Uterus (tissue), 3 donors: ENCODE measurements at regions not wholly inside any gene's neighbourhood (a gene's known extent, or its start where the extent isn't known, plus 50 kb on each side); places are given as distances from the start of the nearest gene placed in this dataset.

Experiments used
- DNase-seq, 2 donors: peaks; one replicate each; pipeline ENCODE4 v3.0.0-alpha.2; 2019 to 2020
- H3K27ac ChIP-seq, 2 donors: fragments of 200-600 bp; sonication (generic); 1 replicate in 1 of 2; 2 replicates in 1 of 2; pipeline ENCODE4 v1.5.1; 2016 to 2018
- H3K27me3 ChIP-seq, 2 donors: fragments of 200-600 bp; sonication (generic); one replicate each; pipeline ENCODE4 v1.5.1; 2018 to 2019; ENCODE audit warnings: control low read depth in 1 of 2
- H3K36me3 ChIP-seq, 2 donors: fragments of 200-600 bp; sonication (generic); one replicate each; pipeline ENCODE4 v1.5.1; 2019; ENCODE audit warnings: control low read depth in 1 of 2
- H3K4me1 ChIP-seq, 2 donors: fragments of 200-600 bp; sonication (generic); one replicate each; pipeline ENCODE4 v1.5.1; 2018 to 2019; ENCODE audit warnings: control low read depth in 1 of 2
- H3K4me3 ChIP-seq, 2 donors: fragments of 200-600 bp; sonication (generic); 1 replicate in 1 of 2; 2 replicates in 1 of 2; pipeline ENCODE4 v1.5.1; 2018 to 2019; ENCODE audit warnings: mild to moderate bottlenecking in 1 of 2
- H3K9me3 ChIP-seq, 2 donors: fragments of 200-600 bp; sonication (generic); one replicate each; pipeline ENCODE4 v1.5.1; 2019; ENCODE audit warnings: control low read depth in 1 of 2
- CTCF ChIP-seq, 4 experiments: fragments of 200-600 bp in 2 of 4; fragments of 450-650 bp in 2 of 4; sonication (generic) in 2 of 4; IDR thresholded peaks; one replicate each; pipeline ENCODE4 v1.5.1; 2016 to 2019; ENCODE audit warnings: antibody characterized with exemption in 4 of 4, mild to moderate bottlenecking in 2 of 4, moderate library complexity in 1 of 4
- POLR2A ChIP-seq, 2 donors: fragments of 450-650 bp; IDR thresholded peaks; one replicate each; pipeline ENCODE4 v1.6.1; 2016; ENCODE audit warnings: antibody characterized with exemption in 2 of 2, mild to moderate bottlenecking in 1 of 2, moderate library complexity in 1 of 2
- intact Hi-C: fragments of 100-400 bp; cut with DNase I; formaldehyde crosslinking; loops from one replicate; pipeline ENCODE4 v1.15.1; 2023; ENCODE audit warnings: low total_unique reads
- donor health status: DM: yes; HTN: yes; CAD: no.

GRCh38 chr2:38180754-38181153, 104.8 kb upstream of the CYP1B1 start:
- no peaks in the 10 kb centered on the region for H3K36me3 ChIP-seq
- H3K27ac ChIP-seq, result peak overlapping the region; percentile 52 to 87
- H3K4me1 ChIP-seq, result peaks cover 0 to 12% of the 10 kb centered on the region in 2 donors
- no peak overlapping the region for H3K4me3 ChIP-seq
- intact Hi-C loops, result no loop called here
- TF ChIP-seq CTCF (IDR thresholded peaks at IDR 0.05) (no peak), POLR2A (IDR thresholded peaks at IDR 0.05) (no peak)
- H3K9me3 ChIP-seq, result no peaks in the 10 kb centered on the region
- no peak for DNase-seq
- no peaks in the 10 kb centered on the region for H3K27me3 ChIP-seq

GRCh38 chr2:38178556-38179419, 102.8 kb upstream of the CYP1B1 start:
- Histone ChIP-seq H3K27me3 (no peaks in the 10 kb centered on the region), H3K9me3 (no peaks in the 10 kb centered on the region), H3K4me1 (peaks cover 0 to 9% of the 10 kb centered on the region in 2 donors), H3K27ac (peak overlapping the region; percentile 52 to 71), H3K4me3 (no peak overlapping the region), H3K36me3 (no peaks in the 10 kb centered on the region)
- DNase-seq, result peak in 1 of 2 donors; percentile 52
- TF ChIP-seq POLR2A (IDR thresholded peaks at IDR 0.05), result no peak
- TF ChIP-seq CTCF (IDR thresholded peaks at IDR 0.05), result no peak
- intact Hi-C loops, result no loop called here

DNA sequence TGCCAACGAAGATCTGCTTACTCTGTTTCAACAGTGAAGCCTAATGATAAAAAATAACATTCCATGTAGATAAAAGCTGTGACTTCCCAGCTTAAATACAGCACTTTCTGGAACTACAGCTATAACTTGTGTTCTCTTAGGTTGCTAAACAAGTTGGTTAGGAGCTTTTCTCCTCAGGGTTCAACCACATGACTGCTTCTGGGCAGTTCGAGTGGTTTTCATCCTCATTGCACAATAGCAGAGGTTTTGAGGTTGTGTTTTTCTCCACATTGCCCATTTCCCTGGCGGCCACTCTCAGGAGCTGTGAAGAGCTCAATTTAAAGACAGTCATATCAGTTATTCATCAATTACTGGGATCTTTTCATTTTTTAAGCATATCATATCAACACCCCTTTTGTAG, 102.2 kb upstream of the CYP1B1 start:
- no peak for DNase-seq
- H3K4me1 ChIP-seq, result peaks cover 0 to 13% of the 10 kb centered on the region in 2 donors
- no peak for TF ChIP-seq POLR2A (IDR thresholded peaks at IDR 0.05)
- TF ChIP-seq CTCF (IDR thresholded peaks at IDR 0.05), result no peak
- no peaks in the 10 kb centered on the region for H3K9me3 ChIP-seq
- intact Hi-C loops, result no loop called here
- peak overlapping the region; percentile 52 to 71 for H3K27ac ChIP-seq
- no peak overlapping the region for H3K4me3 ChIP-seq
- no peaks in the 10 kb centered on the region for H3K27me3 ChIP-seq
- no peaks in the 10 kb centered on the region for H3K36me3 ChIP-seq

DNA sequence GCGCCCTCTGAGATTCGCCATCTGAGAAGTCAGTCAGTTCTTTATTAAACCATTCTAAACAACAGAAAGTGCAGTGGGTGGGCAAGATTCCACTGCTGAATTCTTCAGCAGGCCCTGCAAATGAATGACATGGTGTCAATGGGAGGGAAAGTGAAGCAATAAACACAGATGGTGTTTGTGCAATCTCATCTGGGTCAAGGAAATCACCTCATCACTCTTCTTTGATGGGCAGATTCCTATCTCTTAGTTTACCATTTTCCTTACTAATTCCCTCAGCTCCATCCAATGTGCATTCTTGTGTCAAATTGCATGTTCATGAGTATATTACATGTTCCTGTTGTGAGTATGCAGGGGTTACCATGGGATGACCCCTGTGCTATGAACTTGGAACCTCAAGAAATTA, 100.7 kb upstream of the CYP1B1 start:
- no peaks in the 10 kb centered on the region for H3K27me3 ChIP-seq
- TF ChIP-seq POLR2A (IDR thresholded peaks at IDR 0.05), result no peak
- no peak for TF ChIP-seq CTCF (IDR thresholded peaks at IDR 0.05)
- peak overlapping the region; percentile 52 to 71 for H3K27ac ChIP-seq
- no peaks in the 10 kb centered on the region for H3K36me3 ChIP-seq
- no peak for DNase-seq
- intact Hi-C loops, result no loop called here
- H3K4me1 ChIP-seq, result peaks cover 0 to 8% of the 10 kb centered on the region in 2 donors
- H3K4me3 ChIP-seq, result no peak overlapping the region
- H3K9me3 ChIP-seq, result no peaks in the 10 kb centered on the region

- peak in 1 of 2 donors; percentile 67 for DNase-seq
- Histone ChIP-seq H3K4me3 (no peak overlapping the region), H3K27ac (peak overlapping the region in 1 of 2 donors; percentile 71), H3K36me3 (no peaks in the 10 kb centered on the region), H3K4me1 (peaks cover 0 to 8% of the 10 kb centered on the region in 2 donors), H3K27me3 (no peaks in the 10 kb centered on the region), H3K9me3 (no peaks in the 10 kb centered on the region)
- TF ChIP-seq CTCF (IDR thresholded peaks at IDR 0.05) (no peak), POLR2A (IDR thresholded peaks at IDR 0.05) (no peak)
- intact Hi-C loops, result no loop called here
Measured at GRCh38 chr2:38174646-38175423, 98.9 kb upstream of the CYP1B1 start.
